NCI-H2227 treated with DMSO at 0.1 percent for 48 hours (cell line): ENCODE measurements at regions not wholly inside any gene's neighbourhood (a gene's known extent, or its start where the extent isn't known, plus 50 kb on each side); places are given as distances from the start of the nearest gene placed in this dataset.
A peak's percentile ranks its signal among the peaks of the same experiment; 100 is the strongest.

ENCODE experiments used
- DNase-seq: peaks from one replicate; lab custom pipeline; 2025; lab: John Stamatoyannopoulos, UW

DNA sequence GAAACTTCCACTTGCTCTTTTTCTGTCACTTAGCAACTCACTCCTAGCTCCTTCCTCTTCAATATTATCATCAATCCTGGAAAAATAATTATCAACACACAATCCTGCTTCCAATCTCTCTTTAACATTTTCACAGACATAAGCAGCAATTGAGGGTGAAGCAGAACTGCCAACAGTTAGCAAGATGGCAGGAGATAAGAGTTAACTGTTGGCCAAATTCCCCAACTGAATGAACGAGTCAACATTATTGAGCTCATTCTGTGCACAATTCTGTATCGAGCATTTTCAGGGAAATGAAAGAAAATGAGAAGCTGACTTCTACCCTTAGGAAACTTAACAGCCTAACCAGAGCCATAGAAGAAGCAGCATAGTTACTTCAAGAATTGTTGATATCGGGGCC lies 152.0 kb downstream of the KCNA5 start:
- no peak for DNase-seq

GRCh38 chr12:5197131-5197530 lies 153.5 kb downstream of the KCNA5 start:
- DNase-seq, result no peak

DNA sequence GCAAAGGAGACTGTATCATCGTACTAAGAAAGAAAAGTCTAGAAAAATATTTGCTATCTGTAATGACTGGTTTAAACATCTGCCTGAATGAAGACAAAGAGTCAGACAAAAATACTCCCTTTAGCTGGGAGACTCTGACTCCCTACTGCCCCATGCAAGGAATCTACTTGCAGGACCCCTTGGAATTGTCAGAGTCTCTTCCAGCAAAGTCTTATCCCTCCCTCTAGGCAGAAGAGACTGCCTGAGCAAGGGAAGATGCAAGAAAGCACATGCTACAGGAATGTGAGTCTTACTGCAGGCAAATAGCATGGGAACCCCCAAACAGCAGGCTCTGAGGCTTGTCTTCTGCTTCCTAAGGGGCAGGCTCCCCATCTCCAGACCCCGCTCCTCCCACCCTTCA lies 154.0 kb downstream of the KCNA5 start:
- no peak for DNase-seq

DNA sequence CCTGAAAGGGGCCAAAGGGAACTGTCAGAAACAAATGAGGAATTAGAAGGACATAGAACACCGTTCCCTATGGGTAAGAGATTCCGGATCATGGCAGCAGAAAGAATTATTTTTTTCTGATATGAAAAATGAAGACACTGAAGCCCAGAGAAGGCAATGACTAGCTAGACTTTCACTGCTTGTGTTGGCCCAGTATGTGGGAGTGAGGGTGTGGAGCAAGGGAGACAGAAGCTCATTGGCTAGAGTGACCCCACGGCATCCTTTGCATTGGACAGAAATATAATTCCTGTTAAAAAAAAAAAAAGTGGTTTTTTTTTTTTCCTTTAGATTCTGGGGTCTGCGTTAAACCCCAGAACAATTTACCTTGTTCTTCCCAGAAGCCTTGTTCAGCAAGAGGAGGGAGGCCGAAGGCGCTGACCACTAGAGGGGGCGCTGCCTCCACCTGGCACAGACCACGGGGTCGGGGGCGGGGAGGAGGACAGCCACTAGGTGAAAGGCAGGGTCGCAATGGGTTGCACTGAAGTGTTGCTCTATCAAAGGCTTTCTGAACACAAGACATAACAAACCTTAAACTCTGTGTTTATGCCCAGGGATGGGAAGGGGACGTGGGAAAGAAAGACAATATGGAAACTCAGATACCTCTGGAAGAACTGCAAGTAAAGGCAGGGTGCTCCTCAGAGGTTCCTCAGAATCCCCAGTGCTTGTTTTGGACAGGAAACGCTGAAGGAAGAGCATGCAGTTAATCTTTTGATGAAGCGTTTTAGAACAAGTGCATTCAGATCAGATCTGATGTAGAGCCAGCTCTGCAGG lies 156.8 kb downstream of the KCNA5 start:
- no peak for DNase-seq

- DNase-seq, result no peak
These were observed 158.0 kb downstream of the KCNA5 start for GRCh38 chr12:5201554-5202218.

GRCh38 chr12:5203274-5203673 lies 159.6 kb downstream of the KCNA5 start:
- DNase-seq, result no peak

DNA sequence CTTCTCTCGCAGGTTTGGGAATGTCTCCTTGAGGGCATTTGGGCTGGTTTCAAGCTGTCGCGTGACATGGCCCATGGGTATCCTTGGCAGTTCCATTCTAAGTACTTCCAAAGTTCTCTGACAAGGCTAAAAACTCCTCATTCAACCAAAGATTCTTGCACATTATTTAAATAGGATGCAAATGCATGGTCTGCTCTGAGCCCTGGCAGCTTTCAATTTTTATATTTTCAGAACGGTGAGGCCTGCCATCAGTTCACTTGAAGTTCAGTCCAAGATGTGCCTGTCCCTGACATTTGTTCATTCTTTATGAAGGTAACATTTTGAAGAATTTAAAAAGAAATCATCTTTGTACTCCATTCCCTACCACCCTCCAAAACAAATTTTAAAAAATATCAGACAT lies 160.0 kb downstream of the KCNA5 start:
- DNase-seq, result no peak

DNA sequence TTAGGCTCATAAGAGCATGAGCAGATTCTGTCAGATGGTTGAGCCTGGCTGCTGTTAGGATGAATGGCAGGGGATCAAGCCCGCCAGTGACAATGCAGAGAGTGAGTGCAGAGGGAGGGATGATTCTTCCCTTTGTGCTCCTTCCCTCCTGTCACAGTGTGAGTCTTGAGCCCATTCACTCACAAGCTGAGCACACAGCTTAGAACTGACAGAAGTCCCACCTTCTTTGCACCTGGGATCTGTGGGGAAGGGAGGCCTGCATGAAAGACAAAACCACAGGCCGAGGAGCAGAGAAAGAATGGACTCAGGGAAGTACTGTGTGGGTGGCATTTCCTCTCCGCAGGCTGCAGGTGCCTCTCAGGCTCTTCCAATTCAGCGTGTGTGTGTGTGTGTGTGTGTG lies 160.6 kb downstream of the KCNA5 start:
- no peak for DNase-seq

- no peak for DNase-seq
These were observed 161.2 kb downstream of the KCNA5 start for GRCh38 chr12:5204831-5205230.

DNA sequence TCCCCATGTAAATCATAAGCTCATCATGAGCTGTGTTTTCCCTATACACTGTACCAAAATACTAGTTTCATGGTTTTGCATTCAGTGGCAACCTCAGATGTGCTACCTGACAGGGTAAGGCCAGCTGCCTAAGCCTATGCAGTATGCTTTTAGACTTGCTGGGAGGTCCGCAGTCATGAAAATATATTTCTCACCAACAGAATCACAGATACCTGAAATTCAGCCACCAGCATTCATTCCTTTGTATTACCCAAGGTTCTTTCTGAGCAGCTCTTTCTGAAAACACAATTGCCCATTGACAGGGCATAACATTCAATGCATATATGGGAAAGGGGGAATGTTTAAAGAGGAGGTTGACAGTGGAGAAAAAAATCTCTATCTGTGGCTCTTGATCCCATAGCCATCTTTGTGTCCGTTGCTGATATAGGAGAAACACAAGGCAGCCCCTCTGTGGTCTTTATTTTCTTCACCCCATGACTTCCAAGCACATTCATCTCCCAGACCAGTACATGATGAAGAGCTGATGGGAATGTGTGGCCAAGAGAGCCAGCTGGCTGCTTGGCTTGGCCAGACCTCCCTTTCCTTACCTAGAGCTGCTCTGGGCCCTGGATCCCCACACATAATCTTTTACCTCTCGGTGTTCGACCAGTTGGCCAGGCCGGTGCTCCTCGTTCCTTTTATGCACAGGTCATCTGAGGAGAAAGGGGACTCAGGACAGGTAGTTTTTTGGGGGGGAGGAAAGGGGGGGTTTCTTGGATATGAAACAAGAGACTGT lies 162.9 kb downstream of the KCNA5 start:
- no peak for DNase-seq

- no peak for DNase-seq
These were observed 166.7 kb downstream of the KCNA5 start for GRCh38 chr12:5210179-5210922.

DNA sequence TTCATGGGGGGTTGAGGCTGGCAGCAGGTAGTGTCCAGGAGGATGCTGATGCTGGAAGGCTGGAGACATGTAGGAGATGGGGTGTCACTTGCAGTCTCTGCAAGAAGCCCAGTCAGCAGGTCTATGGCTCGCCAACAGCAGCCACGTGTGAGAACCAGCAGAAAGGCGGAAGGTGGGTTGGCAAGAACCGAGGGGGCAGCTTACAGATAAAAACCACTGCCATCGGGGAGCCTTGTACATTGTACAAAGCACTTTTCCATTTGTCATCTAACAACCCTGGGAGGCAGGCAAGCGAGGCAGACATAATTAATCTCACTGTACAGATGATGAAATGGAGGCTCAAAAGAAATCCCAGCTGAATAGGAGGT lies 167.2 kb downstream of the KCNA5 start:
- DNase-seq, result no peak

DNA sequence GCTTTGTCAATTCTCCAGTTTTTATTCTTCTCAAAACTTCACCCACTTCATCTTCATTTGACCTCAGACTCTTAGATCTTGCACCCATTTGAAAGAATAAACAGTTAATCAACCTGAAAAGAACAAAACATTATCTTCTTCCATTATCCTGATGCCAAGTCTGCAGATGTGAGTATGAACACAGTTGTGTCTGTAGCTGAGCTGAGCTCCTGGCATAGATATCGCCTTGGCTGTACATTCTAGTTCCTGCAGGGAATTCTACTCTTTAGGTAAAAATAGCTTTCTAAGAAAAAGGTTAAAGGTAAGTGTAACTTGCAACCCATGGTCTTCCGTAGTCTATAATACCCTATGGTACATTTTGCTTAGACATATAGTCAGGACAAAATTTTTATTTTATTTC lies 169.7 kb downstream of the KCNA5 start:
- no peak for DNase-seq

DNA sequence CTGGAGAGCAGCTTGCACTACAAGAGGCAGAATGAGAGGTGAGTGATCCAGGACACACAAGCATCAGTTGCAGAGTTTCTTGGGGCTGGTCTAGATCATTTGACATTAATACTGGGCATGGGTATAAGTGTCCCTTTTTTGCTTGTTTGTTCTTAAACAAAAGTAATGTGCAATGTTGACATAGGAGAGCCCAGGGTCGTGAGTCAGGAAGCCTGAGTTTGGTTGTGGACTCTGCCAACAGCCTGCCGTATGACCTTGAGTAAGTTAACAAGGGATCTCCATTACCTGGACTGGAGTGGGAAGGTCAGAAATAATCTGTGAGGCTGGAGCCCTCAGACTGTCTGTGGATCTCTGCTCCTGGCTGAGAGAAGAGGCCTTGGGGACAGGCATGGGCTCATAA lies 170.3 kb downstream of the KCNA5 start:
- DNase-seq, result no peak

DNA sequence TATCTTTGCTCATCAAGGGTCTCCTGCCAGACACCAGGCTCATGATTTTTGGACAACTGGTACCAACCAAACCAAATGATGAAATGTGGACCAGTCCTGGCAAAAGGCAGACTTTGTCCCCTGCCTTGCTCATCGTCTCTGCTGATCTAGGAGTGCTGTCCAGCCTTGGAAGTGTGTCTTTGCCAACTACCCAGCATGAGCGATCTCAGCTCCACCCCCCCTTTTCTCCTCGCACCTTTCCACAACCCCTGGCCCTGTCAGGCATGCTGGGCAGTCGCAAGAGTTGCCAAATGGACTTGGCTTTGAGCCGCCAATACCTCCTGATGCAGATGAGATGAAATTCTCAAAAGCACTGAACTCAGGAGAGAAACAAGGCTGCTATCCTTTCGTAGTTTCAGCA lies 174.3 kb downstream of the KCNA5 start:
- no peak for DNase-seq

DNA sequence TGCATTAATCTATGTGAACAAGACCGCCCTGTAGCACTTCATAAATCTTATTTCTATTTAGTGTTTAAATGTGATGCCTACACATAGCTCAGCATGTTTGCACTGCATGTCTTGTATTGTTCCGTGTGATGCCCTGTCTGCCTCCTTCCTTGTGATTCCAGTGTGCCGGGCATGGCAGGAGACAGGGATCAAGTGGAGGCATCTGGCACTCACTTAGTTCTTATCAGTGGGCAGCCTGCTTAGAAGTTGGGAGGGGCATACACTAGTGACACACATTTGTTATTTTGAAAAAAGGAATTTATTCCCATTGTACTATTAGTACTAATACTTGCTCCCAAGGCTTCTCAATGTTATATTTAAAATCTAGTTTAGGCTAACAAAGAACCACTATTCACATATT lies 176.4 kb downstream of the KCNA5 start:
- DNase-seq, result no peak

DNA sequence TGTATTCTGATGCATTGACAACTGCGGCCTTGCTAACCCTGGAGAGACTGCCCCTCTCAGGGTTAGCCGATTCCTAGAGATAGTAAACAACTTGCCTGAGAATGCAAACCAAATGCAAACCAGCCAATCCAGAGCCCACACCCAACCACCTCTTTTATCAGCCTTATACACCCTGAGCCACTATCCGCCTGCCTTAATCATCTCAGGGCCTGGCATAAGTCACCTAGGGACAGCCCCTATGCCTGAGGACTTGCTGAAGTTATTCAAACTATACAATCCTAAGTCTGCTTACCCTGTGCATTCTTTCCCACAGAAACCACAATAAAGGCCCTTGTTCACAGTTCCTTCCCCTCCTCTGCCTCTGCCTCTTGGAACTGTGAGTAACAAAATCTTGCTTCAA lies 177.2 kb downstream of the KCNA5 start:
- DNase-seq, result no peak

GRCh38 chr12:5222011-5222461 lies 178.4 kb downstream of the KCNA5 start:
- peak; percentile 44 for DNase-seq

GRCh38 chr12:5222729-5223128 lies 179.1 kb downstream of the KCNA5 start:
- DNase-seq, result no peak

GRCh38 chr12:5223881-5224280 lies 180.2 kb downstream of the KCNA5 start:
- no peak for DNase-seq

- DNase-seq, result no peak
These were observed 182.9 kb downstream of the KCNA5 start for GRCh38 chr12:5226581-5226980.

- no peak for DNase-seq
These were observed 184.2 kb downstream of the KCNA5 start for GRCh38 chr12:5227708-5228373.
